ENCODE measurements at regions not wholly inside any gene's neighbourhood (a gene's known extent, or its start where the extent isn't known, plus 50 kb on each side); places are given as distances from the start of the nearest gene placed in this dataset.
"Not testable (repeated sequence)": the region's sequence is repeated elsewhere in the genome, so short reads cannot be mapped to it uniquely, and the experiment has no call there.

- H3K36me3 ChIP-seq (replicated peaks in 1 of 2): peaks cover 0 to 10% of the 10 kb centered on the region in 2 donors
- H3K9me3 ChIP-seq (replicated peaks in 1 of 3): peaks cover 0 to 4% (median 0%) of the 10 kb centered on the region in 3 donors
- no peaks in the 10 kb centered on the region for H3K27me3 ChIP-seq
- intact Hi-C loops (cut with DNase I): no loop called here
- WGBS, 4 donors: 20 to 24% (median 22%) methylated on average over 1 of the region's 1 CpG
- no peak for DNase-seq
- H3K27ac ChIP-seq: no peak overlapping the region
- peaks cover 0 to 26% of the 10 kb centered on the region in 2 donors for H3K4me1 ChIP-seq (replicated peaks in 1 of 2)
- H3K4me3 ChIP-seq: no peak overlapping the region
- no peak for TF ChIP-seq CTCF (IDR thresholded peaks at IDR 0.05)
- no peak for TF ChIP-seq POLR2A (IDR thresholded peaks at IDR 0.05)
Measured at GRCh38 chr7:35866186-35866585, 65.3 kb downstream of the SEPTIN7 start.

- H3K36me3 ChIP-seq (replicated peaks in 1 of 2); H3K9me3 ChIP-seq (replicated peaks in 1 of 3); intact Hi-C loops (cut with DNase I); H3K27ac ChIP-seq; DNase-seq; H3K27me3 ChIP-seq; H3K4me3 ChIP-seq: not testable (repeated sequence)
- H3K4me1 ChIP-seq (replicated peaks in 1 of 2): peaks cover 4 to 39% of the 10 kb centered on the region in 2 donors
- WGBS, 4 donors: 42 to 61% (median 49%) methylated on average over 1 of the region's 1 CpG
Measured at GRCh38 chr7:35869117-35869516, 68.3 kb downstream of the SEPTIN7 start.

- no peaks in the 10 kb centered on the region for H3K27me3 ChIP-seq
- intact Hi-C loops (cut with DNase I): no loop called here
Measured at GRCh38 chr7:35869810-35870209, 69.0 kb downstream of the SEPTIN7 start.

GRCh38 chr7:35871856-35872255 lies 71.0 kb downstream of the SEPTIN7 start:
- no peaks in the 10 kb centered on the region for H3K9me3 ChIP-seq (replicated peaks in 1 of 3)
- intact Hi-C loops (cut with DNase I): no loop called here

More at GRCh38 chr7:35869810-35870209, 69.0 kb downstream of the SEPTIN7 start:
- TF ChIP-seq CTCF (IDR thresholded peaks at IDR 0.05) (no peak), POLR2A (IDR thresholded peaks at IDR 0.05) (no peak)
- 72 to 81% (median 75%) methylated on average over 5 of the region's 5 CpGs for WGBS, 4 donors
- H3K27ac ChIP-seq: no peak overlapping the region
- H3K9me3 ChIP-seq (replicated peaks in 1 of 3): no peaks in the 10 kb centered on the region
- H3K36me3 ChIP-seq (replicated peaks in 1 of 2): no peaks in the 10 kb centered on the region
- no peak for DNase-seq
- no peak overlapping the region for H3K4me3 ChIP-seq
- peaks cover 4 to 36% of the 10 kb centered on the region in 2 donors for H3K4me1 ChIP-seq (replicated peaks in 1 of 2)

More at GRCh38 chr7:35871856-35872255, 71.0 kb downstream of the SEPTIN7 start:
- DNase-seq: no peak
- Histone ChIP-seq H3K27ac (no peak overlapping the region), H3K4me1 (replicated peaks in 1 of 2) (peaks cover 4 to 21% of the 10 kb centered on the region in 2 donors), H3K4me3 (no peak overlapping the region), H3K36me3 (replicated peaks in 1 of 2) (no peaks in the 10 kb centered on the region), H3K27me3 (no peaks in the 10 kb centered on the region)
- TF ChIP-seq CTCF (IDR thresholded peaks at IDR 0.05) (no peak), POLR2A (IDR thresholded peaks at IDR 0.05) (no peak)

Measured in adrenal gland (tissue), 9 donors.